Muscle of leg (tissue), 3 donors: ENCODE measurements at regions not wholly inside any gene's neighbourhood (a gene's known extent, or its start where the extent isn't known, plus 50 kb on each side); places are given as distances from the start of the nearest gene placed in this dataset.

ENCODE experiments used
- DNase-seq: peaks from one replicate; pipeline ENCODE4 v3.0.0; 2013
- H3K27ac ChIP-seq: one replicate; pipeline ENCODE4 v1.5.1; 2013; ENCODE audit warnings: mild to moderate bottlenecking, low read length, control low read depth
- H3K27me3 ChIP-seq: one replicate; pipeline ENCODE4 v1.6.1; 2013; ENCODE audit warnings: low read length; ENCODE audit not compliant: control insufficient read depth, insufficient read depth
- H3K36me3 ChIP-seq: one replicate; pipeline ENCODE4 v1.6.1; 2013; ENCODE audit warnings: low read length; ENCODE audit not compliant: control insufficient read depth, insufficient read depth
- H3K4me1 ChIP-seq: one replicate; pipeline ENCODE4 v1.6.1; 2013; ENCODE audit warnings: low read length; ENCODE audit not compliant: control insufficient read depth, insufficient read depth
- H3K4me3 ChIP-seq: one replicate; pipeline ENCODE4 v1.5.1; 2013; ENCODE audit warnings: low read length, control low read depth
- H3K9me3 ChIP-seq: replicated peaks from 2 replicates; pipeline ENCODE4 v1.6.1; 2013; ENCODE audit warnings: low read depth, low read length; ENCODE audit not compliant: control insufficient read depth
- WGBS: methylation state at CpG from one replicate; pipeline ENCODE4 v1.1.5; 2013; ENCODE audit warnings: missing lambda C conversion rate; ENCODE audit not compliant: insufficient coverage; 5-methylcytosine and 5-hydroxymethylcytosine counted together

- no peaks in the 10 kb centered on the region for H3K27me3 ChIP-seq
- H3K27ac ChIP-seq = no peak overlapping the region
- no peaks in the 10 kb centered on the region for H3K4me1 ChIP-seq
- H3K9me3 ChIP-seq = no peaks in the 10 kb centered on the region
- WGBS = 100% methylated on average over 1 of the region's 6 CpGs
- no peak overlapping the region for H3K4me3 ChIP-seq
- no peak for DNase-seq
- H3K36me3 ChIP-seq = no peaks in the 10 kb centered on the region
Observed at GRCh38 chr2:47620770-47621437, 50.1 kb upstream of the KCNK12 start.
